UCSD-AML1 (cell line): ENCODE measurements at regions not wholly inside any gene's neighbourhood (a gene's known extent, or its start where the extent isn't known, plus 50 kb on each side); places are given as distances from the start of the nearest gene placed in this dataset.

Source experiments
- DNase-seq: peaks from one replicate; lab custom pipeline; 2025; ENCODE audit not compliant: unreplicated experiment; lab: John Stamatoyannopoulos, UW

GRCh38 chr5:7010591-7010990, 297.4 kb downstream of the TENT4A start:
- DNase-seq, result no peak

- DNase-seq, result no peak
Observed at GRCh38 chr5:7012057-7012456, 298.8 kb downstream of the TENT4A start.

- no peak for DNase-seq
Observed at GRCh38 chr5:7014611-7015010, 301.4 kb downstream of the TENT4A start.

- DNase-seq, result no peak
Observed at GRCh38 chr5:7015586-7016256, 302.5 kb downstream of the TENT4A start.

GRCh38 chr5:7016999-7017747, 303.9 kb downstream of the TENT4A start:
- no peak for DNase-seq

- no peak for DNase-seq
Observed at GRCh38 chr5:7018198-7018597, 305.0 kb downstream of the TENT4A start.

GRCh38 chr5:7018601-7019000, 305.4 kb downstream of the TENT4A start:
- DNase-seq, result no peak

GRCh38 chr5:7036192-7036835, 323.1 kb downstream of the TENT4A start:
- DNase-seq, result no peak

- DNase-seq, result no peak
Observed at GRCh38 chr5:7039074-7039473, 325.8 kb downstream of the TENT4A start.

- DNase-seq, result no peak
Observed at GRCh38 chr5:7040111-7040510, 326.9 kb downstream of the TENT4A start.

GRCh38 chr5:7043797-7044196, 330.6 kb downstream of the TENT4A start:
- no peak for DNase-seq

- DNase-seq, result no peak
Observed at GRCh38 chr5:7047511-7048261, 334.5 kb downstream of the TENT4A start.

GRCh38 chr5:7050986-7051385, 337.8 kb downstream of the TENT4A start:
- no peak for DNase-seq

GRCh38 chr5:7053125-7053524, 339.9 kb downstream of the TENT4A start:
- no peak for DNase-seq

GRCh38 chr5:7053528-7054209, 340.4 kb downstream of the TENT4A start:
- DNase-seq, result no peak

GRCh38 chr5:7066471-7067235, 329.3 kb upstream of the ADCY2 start:
- no peak for DNase-seq

- no peak for DNase-seq
Observed at GRCh38 chr5:7068156-7068555, 327.8 kb upstream of the ADCY2 start.

GRCh38 chr5:7068899-7069298, 327.0 kb upstream of the ADCY2 start:
- DNase-seq, result no peak

GRCh38 chr5:7072188-7072587, 323.8 kb upstream of the ADCY2 start:
- no peak for DNase-seq

GRCh38 chr5:7073666-7074065, 322.3 kb upstream of the ADCY2 start:
- DNase-seq, result no peak
